Smooth muscle cell (in vitro differentiated cells): ENCODE measurements at regions not wholly inside any gene's neighbourhood (a gene's known extent, or its start where the extent isn't known, plus 50 kb on each side); places are given as distances from the start of the nearest gene placed in this dataset.

Source experiments
- DNase-seq: peaks from one replicate; lab custom pipeline; 2025; ENCODE audit not compliant: unreplicated experiment; lab: John Stamatoyannopoulos, UW
- H2AFZ ChIP-seq: fragments of 200-600 bp; sonication (generic); 2 replicates; pipeline ENCODE4 v1.6.0; 2016; ENCODE audit warnings: antibody characterized with exemption, low read depth, mild to moderate bottlenecking
- H3F3A ChIP-seq: fragments of 200-600 bp; sonication (generic); 2 replicates; pipeline ENCODE4 v1.6.0; 2017; ENCODE audit warnings: antibody characterized with exemption, low read depth
- H3K27ac ChIP-seq: fragments of 200-600 bp; sonication (generic); 2 replicates; pipeline ENCODE4 v1.5.1; 2016; ENCODE audit warnings: low read depth, mild to moderate bottlenecking
- H3K27me3 ChIP-seq: fragments of 200-600 bp; sonication (generic); 2 replicates; pipeline ENCODE4 v1.6.1; 2016; ENCODE audit warnings: low read depth, mild to moderate bottlenecking
- H3K36me3 ChIP-seq: fragments of 200-600 bp; sonication (generic); 2 replicates; pipeline ENCODE4 v1.5.1; 2016; ENCODE audit warnings: low read depth
- H3K4me1 ChIP-seq: fragments of 200-600 bp; sonication (generic); 2 replicates; pipeline ENCODE4 v1.5.1; 2016; ENCODE audit warnings: low read depth
- H3K4me2 ChIP-seq: fragments of 200-600 bp; sonication (generic); 2 replicates; pipeline ENCODE4 v1.6.0; 2016; ENCODE audit warnings: mild to moderate bottlenecking
- H3K4me3 ChIP-seq: fragments of 200-600 bp; sonication (generic); 2 replicates; pipeline ENCODE4 v1.5.1; 2016; ENCODE audit warnings: mild to moderate bottlenecking
- H3K79me2 ChIP-seq: fragments of 200-600 bp; sonication (generic); 2 replicates; pipeline ENCODE4 v1.6.0; 2016; ENCODE audit warnings: low read depth, mild to moderate bottlenecking
- H3K9ac ChIP-seq: fragments of 200-600 bp; sonication (generic); 2 replicates; pipeline ENCODE4 v1.6.0; 2016; ENCODE audit warnings: low read depth
- H3K9me3 ChIP-seq: fragments of 200-600 bp; sonication (generic); replicated peaks from 2 replicates; pipeline ENCODE4 v1.5.1; 2016; ENCODE audit warnings: low read depth
- H4K20me1 ChIP-seq: fragments of 200-600 bp; sonication (generic); 2 replicates; pipeline ENCODE4 v1.6.0; 2016; ENCODE audit warnings: low read depth
- WGBS: methylation state at CpG from one replicate; pipeline ENCODE4 v1.1.7; 2016; ENCODE audit warnings: low lambda C conversion rate; 5-methylcytosine and 5-hydroxymethylcytosine counted together
- TF ChIP-seq, protein P1 (sequence below): fragments of 200-600 bp; sonication (generic); IDR thresholded peaks from 2 replicates; pipeline ENCODE4 v1.5.1; 2017; ENCODE audit warnings: borderline replicate concordance, mild to moderate bottlenecking, antibody characterized with exemption; ENCODE audit not compliant: insufficient read depth, poor library complexity, severe bottlenecking

DNA sequence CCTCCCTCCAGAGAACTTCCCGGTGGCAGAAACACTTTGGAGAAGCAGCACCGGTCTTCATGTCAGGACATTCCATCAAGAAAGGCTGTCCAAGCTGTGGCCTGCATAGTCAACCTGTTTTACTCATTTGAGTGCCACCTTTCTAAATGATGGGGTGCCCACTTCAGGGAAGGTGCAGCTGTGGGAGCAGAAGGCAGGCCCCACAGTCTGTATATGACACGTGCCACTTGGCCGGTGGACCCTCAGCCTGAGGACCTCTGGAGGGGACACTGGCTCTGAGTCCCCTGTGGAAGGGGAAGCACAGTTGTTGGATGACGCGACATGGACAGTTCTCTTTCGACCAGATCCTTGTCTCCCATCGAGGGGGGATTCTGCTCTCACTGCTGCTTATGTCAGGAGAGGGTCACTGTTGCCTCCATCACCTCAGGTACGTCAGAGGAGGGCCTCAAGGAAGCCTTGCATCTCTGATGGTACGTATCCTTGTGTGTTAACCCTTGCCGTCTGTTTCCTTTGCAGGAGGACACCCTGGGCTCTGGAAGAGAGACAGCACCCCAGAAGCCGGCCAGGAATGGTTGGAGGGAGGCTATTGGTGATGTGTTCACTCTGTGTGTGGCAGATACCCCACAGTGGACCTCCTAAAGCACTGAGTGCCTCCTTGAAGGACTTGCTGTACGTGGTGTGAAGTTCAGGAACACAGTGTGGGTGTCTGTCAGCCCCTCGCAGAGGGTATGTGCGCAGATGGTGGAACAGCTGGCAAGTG lies 132.1 kb upstream of the RTL1 start:
- no peaks in the 10 kb centered on the region for H3K9me3 ChIP-seq
- no peaks in the 10 kb centered on the region for H4K20me1 ChIP-seq
- no peak overlapping the region for H2AFZ ChIP-seq
- TF ChIP-seq, protein P1, sequence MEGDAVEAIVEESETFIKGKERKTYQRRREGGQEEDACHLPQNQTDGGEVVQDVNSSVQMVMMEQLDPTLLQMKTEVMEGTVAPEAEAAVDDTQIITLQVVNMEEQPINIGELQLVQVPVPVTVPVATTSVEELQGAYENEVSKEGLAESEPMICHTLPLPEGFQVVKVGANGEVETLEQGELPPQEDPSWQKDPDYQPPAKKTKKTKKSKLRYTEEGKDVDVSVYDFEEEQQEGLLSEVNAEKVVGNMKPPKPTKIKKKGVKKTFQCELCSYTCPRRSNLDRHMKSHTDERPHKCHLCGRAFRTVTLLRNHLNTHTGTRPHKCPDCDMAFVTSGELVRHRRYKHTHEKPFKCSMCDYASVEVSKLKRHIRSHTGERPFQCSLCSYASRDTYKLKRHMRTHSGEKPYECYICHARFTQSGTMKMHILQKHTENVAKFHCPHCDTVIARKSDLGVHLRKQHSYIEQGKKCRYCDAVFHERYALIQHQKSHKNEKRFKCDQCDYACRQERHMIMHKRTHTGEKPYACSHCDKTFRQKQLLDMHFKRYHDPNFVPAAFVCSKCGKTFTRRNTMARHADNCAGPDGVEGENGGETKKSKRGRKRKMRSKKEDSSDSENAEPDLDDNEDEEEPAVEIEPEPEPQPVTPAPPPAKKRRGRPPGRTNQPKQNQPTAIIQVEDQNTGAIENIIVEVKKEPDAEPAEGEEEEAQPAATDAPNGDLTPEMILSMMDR: no peak
- 88% methylated on average over 15 of the region's 15 CpGs for WGBS
- no peaks in the 10 kb centered on the region for H3K36me3 ChIP-seq
- DNase-seq: no peak
- no peak overlapping the region for H3K4me2 ChIP-seq
- no peaks in the 10 kb centered on the region for H3F3A ChIP-seq
- no peak overlapping the region for H3K4me3 ChIP-seq
- H3K27me3 ChIP-seq: no peaks in the 10 kb centered on the region
- no peak overlapping the region for H3K9ac ChIP-seq
- H3K4me1 ChIP-seq: no peaks in the 10 kb centered on the region
- H3K79me2 ChIP-seq: no peaks in the 10 kb centered on the region
- H3K27ac ChIP-seq: no peak overlapping the region

DNA sequence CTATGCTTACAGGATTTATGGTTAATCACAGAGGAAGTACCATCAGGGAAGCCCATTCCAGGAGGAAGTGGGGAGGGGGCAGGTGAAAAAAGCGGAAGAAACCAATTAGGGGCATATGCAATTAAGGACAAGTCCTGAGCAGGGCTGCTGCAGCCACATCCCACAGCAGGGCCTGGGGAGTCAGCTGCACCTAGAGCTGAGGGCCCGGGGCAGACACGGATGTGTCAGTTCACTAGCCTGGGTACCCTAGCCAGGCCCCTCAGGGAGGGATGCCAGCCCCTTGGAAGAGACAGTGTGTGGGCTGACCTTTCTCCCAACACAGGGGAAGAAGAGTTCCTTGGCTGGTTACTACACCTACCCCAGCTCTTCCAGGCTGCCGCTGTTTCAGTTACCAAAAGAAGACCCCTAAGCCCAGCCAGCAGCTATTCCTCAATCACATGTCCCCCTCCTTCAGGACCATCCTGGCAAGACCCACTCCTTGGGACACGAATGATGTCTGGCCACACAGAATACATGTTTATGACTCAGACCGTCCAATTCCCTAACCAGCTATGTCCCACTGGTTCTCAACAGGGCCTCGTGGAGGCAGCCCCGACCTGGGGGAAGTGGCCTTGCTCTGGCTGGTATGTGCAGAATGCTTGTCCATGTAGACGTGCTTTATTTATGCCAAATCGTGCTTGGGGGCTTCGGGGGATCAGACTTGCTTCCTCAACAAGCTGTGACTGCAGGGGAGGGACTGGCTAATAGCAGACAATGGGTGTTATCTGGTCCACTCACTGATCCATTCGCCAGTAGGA lies 133.7 kb upstream of the RTL1 start:
- WGBS: 79% methylated on average over 12 of the region's 12 CpGs
- H3K9me3 ChIP-seq: no peaks in the 10 kb centered on the region
- H3K4me2 ChIP-seq: no peak overlapping the region
- no peaks in the 10 kb centered on the region for H3K27me3 ChIP-seq
- no peak overlapping the region for H3K4me3 ChIP-seq
- H3K4me1 ChIP-seq: no peaks in the 10 kb centered on the region
- no peak overlapping the region for H3K9ac ChIP-seq
- no peak overlapping the region for H2AFZ ChIP-seq
- H4K20me1 ChIP-seq: no peaks in the 10 kb centered on the region
- no peaks in the 10 kb centered on the region for H3K36me3 ChIP-seq
- TF ChIP-seq, protein P1: no peak
- no peak overlapping the region for H3K27ac ChIP-seq
- H3F3A ChIP-seq: no peaks in the 10 kb centered on the region
- H3K79me2 ChIP-seq: no peaks in the 10 kb centered on the region
- no peak for DNase-seq

DNA sequence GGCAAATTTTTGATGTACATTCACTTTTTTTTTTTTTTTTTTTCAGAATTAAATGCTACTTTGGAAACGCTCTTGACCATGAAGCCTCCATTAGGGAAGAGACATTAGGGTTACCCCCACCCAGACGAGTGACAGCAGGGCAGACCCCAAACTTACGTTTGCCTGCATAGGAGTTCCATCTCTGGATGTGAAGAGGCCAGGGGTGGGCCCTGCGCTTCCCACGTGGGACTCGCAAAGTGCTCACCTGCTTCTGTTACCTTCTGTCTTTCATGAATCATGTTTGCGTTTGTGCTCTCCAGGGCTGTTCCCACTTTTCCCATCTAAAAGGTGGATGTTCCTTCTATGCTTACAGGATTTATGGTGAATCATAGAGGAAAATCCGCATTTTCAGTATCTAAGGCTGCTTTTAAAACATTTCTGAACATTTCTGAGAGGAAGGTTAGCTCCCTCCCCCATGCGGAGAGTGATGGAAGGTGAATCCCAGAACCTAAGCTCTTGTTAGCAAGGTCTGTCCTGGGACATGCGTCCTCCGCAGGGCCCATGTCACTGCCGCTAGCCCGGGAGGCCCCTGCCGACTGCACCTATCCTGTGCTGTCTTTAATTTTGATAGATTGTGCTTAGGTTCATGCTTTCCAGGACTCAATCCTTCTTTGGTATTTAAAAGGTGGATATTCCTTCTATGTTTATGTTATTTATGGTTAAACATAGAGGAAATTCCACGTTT lies 135.7 kb upstream of the RTL1 start:
- H3K4me3 ChIP-seq: no peak overlapping the region
- H3K4me2 ChIP-seq: no peak overlapping the region
- WGBS: 85% methylated on average over 15 of the region's 15 CpGs
- H3K27ac ChIP-seq: no peak overlapping the region
- H3K79me2 ChIP-seq: no peaks in the 10 kb centered on the region
- no peaks in the 10 kb centered on the region for H4K20me1 ChIP-seq
- H3F3A ChIP-seq: no peaks in the 10 kb centered on the region
- no peaks in the 10 kb centered on the region for H3K9me3 ChIP-seq
- no peak for DNase-seq
- H3K36me3 ChIP-seq: no peaks in the 10 kb centered on the region
- H3K9ac ChIP-seq: no peak overlapping the region
- no peak overlapping the region for H2AFZ ChIP-seq
- H3K27me3 ChIP-seq: no peaks in the 10 kb centered on the region
- no peaks in the 10 kb centered on the region for H3K4me1 ChIP-seq
- TF ChIP-seq, protein P1: no peak
